KG1 (cell line): ENCODE measurements at regions not wholly inside any gene's neighbourhood (a gene's known extent, or its start where the extent isn't known, plus 50 kb on each side); places are given as distances from the start of the nearest gene placed in this dataset.
"Not testable (repeated sequence)": the region's sequence is repeated elsewhere in the genome, so short reads cannot be mapped to it uniquely, and the experiment has no call there.

ENCODE experiments used
- DNase-seq: peaks from one replicate; lab custom pipeline; 2025; lab: John Stamatoyannopoulos, UW

GRCh38 chr11:15660496-15660895, 545.8 kb downstream of the INSC start:
- no peak for DNase-seq

GRCh38 chr11:15662285-15662684, 547.6 kb downstream of the INSC start:
- no peak for DNase-seq

GRCh38 chr11:15663777-15664218, 549.1 kb downstream of the INSC start:
- DNase-seq = no peak

- no peak for DNase-seq
Measured at GRCh38 chr11:15665368-15665871, 550.7 kb downstream of the INSC start.

GRCh38 chr11:15667127-15667725, 552.5 kb downstream of the INSC start:
- DNase-seq = no peak

GRCh38 chr11:15668718-15669117, 554.0 kb downstream of the INSC start:
- DNase-seq = no peak

GRCh38 chr11:15670520-15671070, 555.9 kb downstream of the INSC start:
- DNase-seq = no peak

GRCh38 chr11:15671216-15671615, 556.5 kb downstream of the INSC start:
- no peak for DNase-seq

GRCh38 chr11:15672825-15673224, 558.1 kb downstream of the INSC start:
- DNase-seq = no peak

- no peak for DNase-seq
Measured at GRCh38 chr11:15673408-15673831, 558.7 kb downstream of the INSC start.

GRCh38 chr11:15674756-15675155, 560.0 kb downstream of the INSC start:
- DNase-seq = no peak

- DNase-seq = no peak
Measured at GRCh38 chr11:15675683-15676082, 561.0 kb downstream of the INSC start.

- no peak for DNase-seq
Measured at GRCh38 chr11:15677181-15677580, 562.5 kb downstream of the INSC start.

- no peak for DNase-seq
Measured at GRCh38 chr11:15683528-15683927, 568.8 kb downstream of the INSC start.

- no peak for DNase-seq
Measured at GRCh38 chr11:15685306-15685705, 570.6 kb downstream of the INSC start.

- not testable (repeated sequence) for DNase-seq
Measured at GRCh38 chr11:15686259-15686658, 571.5 kb downstream of the INSC start.

GRCh38 chr11:15687342-15687741, 572.6 kb downstream of the INSC start:
- no peak for DNase-seq

GRCh38 chr11:15688351-15688792, 573.6 kb downstream of the INSC start:
- no peak for DNase-seq

GRCh38 chr11:15690320-15690719, 575.6 kb downstream of the INSC start:
- no peak for DNase-seq

- no peak for DNase-seq
Measured at GRCh38 chr11:15692739-15693138, 578.0 kb downstream of the INSC start.

GRCh38 chr11:15695096-15695721, 580.5 kb downstream of the INSC start:
- DNase-seq = no peak

GRCh38 chr11:15696069-15696468, 581.3 kb downstream of the INSC start:
- no peak for DNase-seq
